C4-2B (cell line): ENCODE measurements at regions not wholly inside any gene's neighbourhood (a gene's known extent, or its start where the extent isn't known, plus 50 kb on each side); places are given as distances from the start of the nearest gene placed in this dataset.

Source experiments
- ZFX ChIP-seq: fragments of 450-650 bp; IDR thresholded peaks from 2 replicates; pipeline ENCODE4 v1.6.1; 2017
- TF ChIP-seq, protein P1 (sequence below): fragments of 450-650 bp; conservative IDR thresholded peaks from 2 replicates; pipeline ENCODE4 v1.5.1; 2017; ENCODE audit warnings: mild to moderate bottlenecking

DNA sequence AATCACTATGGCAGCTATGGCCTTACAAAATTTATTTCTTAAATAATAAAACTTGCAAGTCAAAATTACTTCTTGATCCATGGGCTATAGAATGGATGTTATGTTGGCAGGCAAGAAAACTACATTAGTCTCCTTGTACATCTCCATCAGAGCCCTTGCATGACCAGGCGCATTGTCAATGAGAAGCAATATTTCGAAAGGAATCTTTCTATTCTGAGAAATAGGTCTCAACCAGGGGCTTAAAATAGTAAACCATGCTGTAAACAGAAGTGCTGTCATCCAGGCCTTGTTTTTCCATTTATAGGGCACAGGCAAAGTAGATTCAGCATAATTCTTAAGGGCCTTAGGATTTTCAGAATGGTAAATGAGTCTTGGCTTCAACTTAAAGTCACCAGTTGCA is 220.1 kb downstream of the SREK1 start:
- TF ChIP-seq, protein P1, sequence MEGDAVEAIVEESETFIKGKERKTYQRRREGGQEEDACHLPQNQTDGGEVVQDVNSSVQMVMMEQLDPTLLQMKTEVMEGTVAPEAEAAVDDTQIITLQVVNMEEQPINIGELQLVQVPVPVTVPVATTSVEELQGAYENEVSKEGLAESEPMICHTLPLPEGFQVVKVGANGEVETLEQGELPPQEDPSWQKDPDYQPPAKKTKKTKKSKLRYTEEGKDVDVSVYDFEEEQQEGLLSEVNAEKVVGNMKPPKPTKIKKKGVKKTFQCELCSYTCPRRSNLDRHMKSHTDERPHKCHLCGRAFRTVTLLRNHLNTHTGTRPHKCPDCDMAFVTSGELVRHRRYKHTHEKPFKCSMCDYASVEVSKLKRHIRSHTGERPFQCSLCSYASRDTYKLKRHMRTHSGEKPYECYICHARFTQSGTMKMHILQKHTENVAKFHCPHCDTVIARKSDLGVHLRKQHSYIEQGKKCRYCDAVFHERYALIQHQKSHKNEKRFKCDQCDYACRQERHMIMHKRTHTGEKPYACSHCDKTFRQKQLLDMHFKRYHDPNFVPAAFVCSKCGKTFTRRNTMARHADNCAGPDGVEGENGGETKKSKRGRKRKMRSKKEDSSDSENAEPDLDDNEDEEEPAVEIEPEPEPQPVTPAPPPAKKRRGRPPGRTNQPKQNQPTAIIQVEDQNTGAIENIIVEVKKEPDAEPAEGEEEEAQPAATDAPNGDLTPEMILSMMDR, result no peak
- TF ChIP-seq ZFX, result no peak
